WI38 (cell line): ENCODE measurements at regions not wholly inside any gene's neighbourhood (a gene's known extent, or its start where the extent isn't known, plus 50 kb on each side); places are given as distances from the start of the nearest gene placed in this dataset.

Experiments
- H3K4me3 ChIP-seq: 2 replicates; pipeline ENCODE4 v1.5.1; 2011; ENCODE audit warnings: low read depth, mild to moderate bottlenecking, control low read depth, low read length
- TF ChIP-seq, protein P1 (sequence below): IDR thresholded peaks from 2 replicates; pipeline ENCODE4 v1.5.1; 2012; ENCODE audit warnings: low read depth, mild to moderate bottlenecking, control low read depth, low read length

DNA sequence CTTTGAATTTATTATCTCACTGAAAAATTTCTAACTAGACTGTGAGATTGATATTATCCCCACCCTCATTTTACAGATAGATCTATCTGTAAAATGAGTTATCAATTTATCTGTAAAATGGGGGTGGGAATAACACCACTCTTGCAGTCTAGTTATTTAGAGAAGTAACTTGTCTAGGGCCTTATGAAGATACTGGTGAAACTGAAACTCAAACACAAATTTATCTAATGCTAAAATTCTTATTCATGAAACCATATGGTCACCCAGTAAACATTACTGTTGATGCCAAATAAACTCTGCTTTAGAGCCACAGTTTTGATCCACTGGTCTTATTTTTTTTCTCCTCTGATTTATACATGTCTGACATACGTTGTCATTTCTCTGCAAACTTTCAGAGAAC lies 52.1 kb upstream of the SMIM36 start:
- TF ChIP-seq, protein P1, sequence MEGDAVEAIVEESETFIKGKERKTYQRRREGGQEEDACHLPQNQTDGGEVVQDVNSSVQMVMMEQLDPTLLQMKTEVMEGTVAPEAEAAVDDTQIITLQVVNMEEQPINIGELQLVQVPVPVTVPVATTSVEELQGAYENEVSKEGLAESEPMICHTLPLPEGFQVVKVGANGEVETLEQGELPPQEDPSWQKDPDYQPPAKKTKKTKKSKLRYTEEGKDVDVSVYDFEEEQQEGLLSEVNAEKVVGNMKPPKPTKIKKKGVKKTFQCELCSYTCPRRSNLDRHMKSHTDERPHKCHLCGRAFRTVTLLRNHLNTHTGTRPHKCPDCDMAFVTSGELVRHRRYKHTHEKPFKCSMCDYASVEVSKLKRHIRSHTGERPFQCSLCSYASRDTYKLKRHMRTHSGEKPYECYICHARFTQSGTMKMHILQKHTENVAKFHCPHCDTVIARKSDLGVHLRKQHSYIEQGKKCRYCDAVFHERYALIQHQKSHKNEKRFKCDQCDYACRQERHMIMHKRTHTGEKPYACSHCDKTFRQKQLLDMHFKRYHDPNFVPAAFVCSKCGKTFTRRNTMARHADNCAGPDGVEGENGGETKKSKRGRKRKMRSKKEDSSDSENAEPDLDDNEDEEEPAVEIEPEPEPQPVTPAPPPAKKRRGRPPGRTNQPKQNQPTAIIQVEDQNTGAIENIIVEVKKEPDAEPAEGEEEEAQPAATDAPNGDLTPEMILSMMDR, result no peak
- H3K4me3 ChIP-seq, result no peak overlapping the region

DNA sequence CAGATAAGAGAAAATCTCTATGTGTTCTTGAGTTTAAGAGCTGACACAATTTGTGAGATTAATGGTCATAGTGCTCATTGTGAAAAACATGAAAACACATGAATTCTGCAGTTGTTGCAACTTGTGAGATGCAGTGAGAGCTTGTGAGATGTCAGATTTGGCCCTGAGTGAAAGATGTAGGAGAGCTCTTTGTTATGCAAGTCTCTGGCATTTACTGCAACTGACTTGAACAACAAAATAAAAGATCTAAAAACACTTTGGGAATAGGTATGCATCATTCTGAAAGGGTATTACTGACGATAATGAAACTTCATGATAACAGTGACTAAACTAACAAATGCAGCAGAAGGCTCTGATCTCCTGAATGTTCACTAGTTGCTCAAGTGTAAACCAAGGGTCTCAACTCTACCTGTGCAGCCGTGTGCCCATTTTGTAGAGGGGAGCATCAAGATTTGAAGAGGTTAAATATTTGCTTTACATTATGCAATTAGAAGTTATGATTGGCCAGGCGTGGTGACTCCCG lies 50.8 kb upstream of the SMIM36 start:
- TF ChIP-seq, protein P1, result no peak

DNA sequence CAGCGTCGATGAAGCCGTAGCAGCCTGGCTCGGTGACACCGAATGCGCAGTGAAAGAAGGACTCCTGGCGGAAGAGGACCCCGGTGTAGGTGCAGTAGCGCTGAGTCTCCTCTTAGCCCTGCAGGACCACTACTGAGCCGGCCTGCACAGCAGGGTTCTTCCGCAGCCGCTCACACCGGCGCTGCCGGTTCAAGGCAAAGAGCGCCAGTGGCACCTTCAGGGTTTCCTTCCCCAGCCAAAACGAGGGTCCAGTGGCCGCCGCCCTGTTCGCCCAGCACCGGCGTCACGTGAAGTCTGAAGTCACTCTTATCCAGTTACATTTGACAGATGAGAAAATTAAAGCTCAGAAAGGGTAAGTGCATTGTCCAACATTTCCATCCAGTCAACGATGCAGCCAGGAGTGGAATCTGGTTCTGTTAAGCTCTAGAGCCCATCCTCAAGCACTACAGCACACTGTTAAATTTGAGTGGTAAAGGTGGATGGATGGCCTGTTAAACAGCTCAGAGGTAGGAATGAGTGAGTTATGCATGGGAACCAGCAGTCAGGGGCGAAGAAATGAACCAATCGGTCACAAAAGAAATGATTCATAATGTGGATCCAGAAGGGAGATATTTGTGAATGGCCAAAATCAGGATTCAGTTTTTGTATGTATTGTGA lies 50.2 kb upstream of the SMIM36 start:
- H3K4me3 ChIP-seq, result no peak overlapping the region
- TF ChIP-seq, protein P1, result no peak

More for the DNA sequence above, 50.8 kb upstream of the SMIM36 start:
- no peak overlapping the region for H3K4me3 ChIP-seq
